ENCODE measurements at regions not wholly inside any gene's neighbourhood (a gene's known extent, or its start where the extent isn't known, plus 50 kb on each side); places are given as distances from the start of the nearest gene placed in this dataset.

DNA sequence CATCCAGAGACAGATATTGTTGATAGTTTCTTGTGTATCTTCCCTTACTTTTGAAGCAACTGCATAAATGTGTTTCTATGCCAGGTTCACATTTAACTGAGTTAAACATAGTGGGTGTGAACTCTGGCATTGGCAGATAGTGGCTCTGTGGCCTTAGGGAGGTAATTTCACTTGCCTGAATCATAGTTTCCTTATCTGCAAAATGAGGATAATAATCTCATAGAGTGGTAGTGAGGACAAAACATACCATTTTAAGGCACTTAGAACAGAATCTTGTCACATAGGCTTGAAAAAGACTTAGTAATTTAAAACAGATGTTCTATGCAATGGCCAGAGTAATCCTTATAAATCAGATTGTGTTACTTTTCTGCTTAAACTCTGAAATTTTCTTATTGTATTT is 56.4 kb upstream of the SYN3 start:
- Mint-ChIP-seq H3K4me1 (ENCODE audit: low read depth, unreplicated experiment) (no peaks in the 10 kb centered on the region), H3K4me3 (ENCODE audit: low read depth, unreplicated experiment) (no peak overlapping the region), H3K9me3 (ENCODE audit: low read depth, unreplicated experiment) (peaks cover 6% of the 10 kb centered on the region), H3K27ac (ENCODE audit: unreplicated experiment) (no peak overlapping the region), H3K27me3 (ENCODE audit: unreplicated experiment) (peaks cover 15% of the 10 kb centered on the region), H3K36me3 (ENCODE audit: insufficient read depth, unreplicated experiment) (no peaks in the 10 kb centered on the region)
- TF ChIP-seq, protein P1, sequence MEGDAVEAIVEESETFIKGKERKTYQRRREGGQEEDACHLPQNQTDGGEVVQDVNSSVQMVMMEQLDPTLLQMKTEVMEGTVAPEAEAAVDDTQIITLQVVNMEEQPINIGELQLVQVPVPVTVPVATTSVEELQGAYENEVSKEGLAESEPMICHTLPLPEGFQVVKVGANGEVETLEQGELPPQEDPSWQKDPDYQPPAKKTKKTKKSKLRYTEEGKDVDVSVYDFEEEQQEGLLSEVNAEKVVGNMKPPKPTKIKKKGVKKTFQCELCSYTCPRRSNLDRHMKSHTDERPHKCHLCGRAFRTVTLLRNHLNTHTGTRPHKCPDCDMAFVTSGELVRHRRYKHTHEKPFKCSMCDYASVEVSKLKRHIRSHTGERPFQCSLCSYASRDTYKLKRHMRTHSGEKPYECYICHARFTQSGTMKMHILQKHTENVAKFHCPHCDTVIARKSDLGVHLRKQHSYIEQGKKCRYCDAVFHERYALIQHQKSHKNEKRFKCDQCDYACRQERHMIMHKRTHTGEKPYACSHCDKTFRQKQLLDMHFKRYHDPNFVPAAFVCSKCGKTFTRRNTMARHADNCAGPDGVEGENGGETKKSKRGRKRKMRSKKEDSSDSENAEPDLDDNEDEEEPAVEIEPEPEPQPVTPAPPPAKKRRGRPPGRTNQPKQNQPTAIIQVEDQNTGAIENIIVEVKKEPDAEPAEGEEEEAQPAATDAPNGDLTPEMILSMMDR (IDR thresholded peaks at IDR 0.05; ENCODE audit: unreplicated experiment): no peak
- no peak for DNase-seq
- intact Hi-C loops (cut with micrococcal nuclease; ENCODE audit: unreplicated experiment): no loop called here
- CTCF ChIA-PET: no interaction called here
- no TSS peak for BruUV-seq (replicated peaks)

DNA sequence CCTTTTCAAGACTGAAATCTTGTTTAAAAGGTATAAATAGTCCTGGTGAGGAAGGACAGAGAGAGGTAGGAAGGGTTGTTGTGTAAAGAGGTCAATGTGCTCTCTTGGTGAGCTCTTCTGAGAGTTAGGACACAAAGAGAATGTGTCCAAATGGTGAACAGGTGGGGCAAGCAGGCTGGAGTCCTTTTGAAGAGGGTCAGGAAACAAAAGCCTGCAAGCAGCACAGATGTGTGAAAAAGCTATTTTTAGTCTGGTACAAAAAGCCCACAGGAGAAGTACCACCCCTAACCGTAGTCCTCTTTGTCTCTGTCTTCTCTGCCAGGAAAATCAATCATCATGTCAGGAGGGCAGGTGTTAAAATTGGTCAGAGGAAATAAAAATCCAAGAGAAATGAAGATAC is 54.4 kb upstream of the SYN3 start:
- Mint-ChIP-seq H3K36me3 (ENCODE audit: insufficient read depth, unreplicated experiment) (no peaks in the 10 kb centered on the region), H3K27ac (ENCODE audit: unreplicated experiment) (no peak overlapping the region), H3K4me1 (ENCODE audit: low read depth, unreplicated experiment) (no peaks in the 10 kb centered on the region), H3K27me3 (ENCODE audit: unreplicated experiment) (peaks cover 15% of the 10 kb centered on the region), H3K4me3 (ENCODE audit: low read depth, unreplicated experiment) (no peak overlapping the region), H3K9me3 (ENCODE audit: low read depth, unreplicated experiment) (peaks cover 2% of the 10 kb centered on the region)
- DNase-seq: no peak
- BruUV-seq (replicated peaks): no TSS peak
- intact Hi-C loops (cut with micrococcal nuclease; ENCODE audit: unreplicated experiment): no loop called here
- TF ChIP-seq, protein P1 (IDR thresholded peaks at IDR 0.05; ENCODE audit: unreplicated experiment): no peak
- CTCF ChIA-PET: no interaction called here

DNA sequence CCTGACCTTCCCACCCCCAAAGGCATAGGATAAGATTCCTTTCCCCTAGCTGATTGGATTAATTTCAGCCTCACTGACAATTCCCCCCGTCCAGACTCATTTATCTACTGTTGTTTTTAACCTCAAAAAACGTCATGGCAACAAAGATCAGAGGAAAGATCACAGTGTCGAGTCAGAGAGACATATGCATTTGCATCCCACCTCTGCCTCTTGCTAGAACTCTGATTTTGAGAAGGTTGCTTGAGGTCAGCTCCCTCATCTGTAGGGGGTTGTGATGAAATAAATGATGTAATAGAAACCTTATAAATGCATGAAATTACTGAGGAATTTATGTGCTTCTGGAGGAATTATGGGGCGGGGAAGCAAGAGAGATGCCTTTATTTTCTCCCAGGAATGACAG is 53.3 kb upstream of the SYN3 start:
- BruUV-seq (replicated peaks): no TSS peak
- Mint-ChIP-seq H3K27me3 (ENCODE audit: unreplicated experiment) (peaks cover 15% of the 10 kb centered on the region), H3K9me3 (ENCODE audit: low read depth, unreplicated experiment) (peaks cover 2% of the 10 kb centered on the region), H3K4me3 (ENCODE audit: low read depth, unreplicated experiment) (no peak overlapping the region), H3K36me3 (ENCODE audit: insufficient read depth, unreplicated experiment) (no peaks in the 10 kb centered on the region), H3K4me1 (ENCODE audit: low read depth, unreplicated experiment) (no peaks in the 10 kb centered on the region), H3K27ac (ENCODE audit: unreplicated experiment) (no peak overlapping the region)
- intact Hi-C loops (cut with micrococcal nuclease; ENCODE audit: unreplicated experiment): no loop called here
- TF ChIP-seq, protein P1 (IDR thresholded peaks at IDR 0.05; ENCODE audit: unreplicated experiment): no peak
- no peak for DNase-seq
- CTCF ChIA-PET: no interaction called here

DNA sequence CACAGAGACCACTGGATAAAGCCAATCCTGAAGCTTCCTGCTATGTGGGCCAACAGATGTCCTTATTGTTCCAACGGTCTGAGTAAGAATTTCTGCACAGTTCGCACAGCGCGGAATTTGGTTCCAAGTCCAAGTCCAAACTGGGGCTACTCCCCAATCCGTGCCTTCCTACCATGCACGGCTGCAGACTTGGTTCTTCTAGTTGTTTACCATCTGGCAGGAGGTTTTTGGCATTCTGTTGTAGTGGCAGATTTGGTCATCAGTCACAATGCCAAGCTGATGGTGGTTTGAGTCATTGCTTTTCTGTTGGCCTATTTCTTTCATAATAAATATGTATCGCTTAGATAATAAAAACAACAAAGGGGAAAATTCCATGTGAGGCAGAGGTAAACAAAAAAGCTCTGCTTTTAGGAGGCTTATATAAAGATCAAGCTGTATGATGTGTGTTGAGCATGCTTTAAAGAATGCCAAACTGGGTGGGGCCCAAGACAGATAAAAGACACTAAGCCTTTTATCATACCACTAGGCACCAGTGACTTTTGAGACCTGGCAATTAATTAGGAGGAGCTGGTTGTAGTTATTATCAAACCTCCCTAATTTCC is 52.5 kb upstream of the SYN3 start:
- no TSS peak for BruUV-seq (replicated peaks)
- Mint-ChIP-seq H3K36me3 (ENCODE audit: insufficient read depth, unreplicated experiment) (no peaks in the 10 kb centered on the region), H3K9me3 (ENCODE audit: low read depth, unreplicated experiment) (peaks cover 2% of the 10 kb centered on the region), H3K27ac (ENCODE audit: unreplicated experiment) (no peak overlapping the region), H3K4me1 (ENCODE audit: low read depth, unreplicated experiment) (no peaks in the 10 kb centered on the region), H3K4me3 (ENCODE audit: low read depth, unreplicated experiment) (no peak overlapping the region), H3K27me3 (ENCODE audit: unreplicated experiment) (peaks cover 15% of the 10 kb centered on the region)
- intact Hi-C loops (cut with micrococcal nuclease; ENCODE audit: unreplicated experiment): no loop called here
- CTCF ChIA-PET: no interaction called here
- TF ChIP-seq, protein P1 (IDR thresholded peaks at IDR 0.05; ENCODE audit: unreplicated experiment): no peak
- no peak for DNase-seq
